Renal cortical epithelial cell (primary cell): ENCODE measurements at regions not wholly inside any gene's neighbourhood (a gene's known extent, or its start where the extent isn't known, plus 50 kb on each side); places are given as distances from the start of the nearest gene placed in this dataset.
"Not testable (repeated sequence)": the region's sequence is repeated elsewhere in the genome, so short reads cannot be mapped to it uniquely, and the experiment has no call there.

Experiments
- DNase-seq: peaks from one replicate; pipeline ENCODE4 v3.0.0-alpha.2; 2011; ENCODE audit warnings: low read depth

- no peak for DNase-seq
Observed at GRCh38 chr11:96697466-96697865, 307.7 kb downstream of the JRKL start.

GRCh38 chr11:96704847-96705246 is 315.0 kb downstream of the JRKL start:
- DNase-seq = no peak

GRCh38 chr11:96706761-96707160 is 316.9 kb downstream of the JRKL start:
- DNase-seq = no peak

GRCh38 chr11:96707273-96707672 is 317.5 kb downstream of the JRKL start:
- no peak for DNase-seq

- DNase-seq = no peak
Observed at GRCh38 chr11:96708219-96708878, 318.5 kb downstream of the JRKL start.

GRCh38 chr11:96713301-96713700 is 323.5 kb downstream of the JRKL start:
- no peak for DNase-seq

- no peak for DNase-seq
Observed at GRCh38 chr11:96714689-96715088, 324.9 kb downstream of the JRKL start.

GRCh38 chr11:96715208-96715607 is 325.4 kb downstream of the JRKL start:
- no peak for DNase-seq

GRCh38 chr11:96736601-96737000 is 346.8 kb downstream of the JRKL start:
- no peak for DNase-seq

- no peak for DNase-seq
Observed at GRCh38 chr11:96738311-96738710, 348.5 kb downstream of the JRKL start.

GRCh38 chr11:96741068-96741467 is 351.3 kb downstream of the JRKL start:
- DNase-seq = no peak

GRCh38 chr11:96744697-96745096 is 354.9 kb downstream of the JRKL start:
- no peak for DNase-seq

- peak; percentile 49 for DNase-seq
Observed at GRCh38 chr11:96748639-96749370, 359.0 kb downstream of the JRKL start.

- not testable (repeated sequence) for DNase-seq
Observed at GRCh38 chr11:96751807-96752206, 362.0 kb downstream of the JRKL start.

- DNase-seq = no peak
Observed at GRCh38 chr11:96752221-96752620, 362.4 kb downstream of the JRKL start.

GRCh38 chr11:96753997-96754396 is 364.2 kb downstream of the JRKL start:
- no peak for DNase-seq

- DNase-seq = no peak
Observed at GRCh38 chr11:96755209-96755608, 365.4 kb downstream of the JRKL start.

GRCh38 chr11:96755752-96756151 is 365.9 kb downstream of the JRKL start:
- no peak for DNase-seq

- no peak for DNase-seq
Observed at GRCh38 chr11:96758957-96759356, 369.1 kb downstream of the JRKL start.

- DNase-seq = no peak
Observed at GRCh38 chr11:96760306-96760705, 370.5 kb downstream of the JRKL start.

- DNase-seq = no peak
Observed at GRCh38 chr11:96760815-96761214, 371.0 kb downstream of the JRKL start.

GRCh38 chr11:96761451-96761850 is 371.6 kb downstream of the JRKL start:
- no peak for DNase-seq

- no peak for DNase-seq
Observed at GRCh38 chr11:96763244-96763643, 373.4 kb downstream of the JRKL start.

GRCh38 chr11:96778272-96778671 is 388.5 kb downstream of the JRKL start:
- no peak for DNase-seq
